Testis (tissue), 2 donors: ENCODE measurements at regions not wholly inside any gene's neighbourhood (a gene's known extent, or its start where the extent isn't known, plus 50 kb on each side); places are given as distances from the start of the nearest gene placed in this dataset.

Experiments
- POLR2A ChIP-seq: fragments of 450-650 bp; IDR thresholded peaks from one replicate; pipeline ENCODE4 v1.6.1; 2017; ENCODE audit warnings: antibody characterized with exemption, mild to moderate bottlenecking, moderate library complexity
- TF ChIP-seq, protein P1 (sequence below), 3 experiments: fragments of 450-650 bp in 2 of 3; fragments of 200-600 bp in 1 of 3; sonication (generic) in 1 of 3; IDR thresholded peaks; one replicate each; pipeline ENCODE4 v1.5.1; 2016 to 2019; ENCODE audit warnings: antibody characterized with exemption in 3 of 3, mild to moderate bottlenecking in 2 of 3, moderate library complexity in 1 of 3

GRCh38 chr16:76204249-76204648 lies 73.0 kb upstream of the CNTNAP4 start:
- TF ChIP-seq, protein P1, sequence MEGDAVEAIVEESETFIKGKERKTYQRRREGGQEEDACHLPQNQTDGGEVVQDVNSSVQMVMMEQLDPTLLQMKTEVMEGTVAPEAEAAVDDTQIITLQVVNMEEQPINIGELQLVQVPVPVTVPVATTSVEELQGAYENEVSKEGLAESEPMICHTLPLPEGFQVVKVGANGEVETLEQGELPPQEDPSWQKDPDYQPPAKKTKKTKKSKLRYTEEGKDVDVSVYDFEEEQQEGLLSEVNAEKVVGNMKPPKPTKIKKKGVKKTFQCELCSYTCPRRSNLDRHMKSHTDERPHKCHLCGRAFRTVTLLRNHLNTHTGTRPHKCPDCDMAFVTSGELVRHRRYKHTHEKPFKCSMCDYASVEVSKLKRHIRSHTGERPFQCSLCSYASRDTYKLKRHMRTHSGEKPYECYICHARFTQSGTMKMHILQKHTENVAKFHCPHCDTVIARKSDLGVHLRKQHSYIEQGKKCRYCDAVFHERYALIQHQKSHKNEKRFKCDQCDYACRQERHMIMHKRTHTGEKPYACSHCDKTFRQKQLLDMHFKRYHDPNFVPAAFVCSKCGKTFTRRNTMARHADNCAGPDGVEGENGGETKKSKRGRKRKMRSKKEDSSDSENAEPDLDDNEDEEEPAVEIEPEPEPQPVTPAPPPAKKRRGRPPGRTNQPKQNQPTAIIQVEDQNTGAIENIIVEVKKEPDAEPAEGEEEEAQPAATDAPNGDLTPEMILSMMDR (IDR thresholded peaks at IDR 0.05) = no peak
- TF ChIP-seq POLR2A = no peak
